GM12892 (cell line): ENCODE measurements at regions not wholly inside any gene's neighbourhood (a gene's known extent, or its start where the extent isn't known, plus 50 kb on each side); places are given as distances from the start of the nearest gene placed in this dataset.

Experiments used
- POLR2A ChIP-seq: IDR thresholded peaks from 2 replicates; pipeline ENCODE4 v1.6.1; 2011; ENCODE audit warnings: low read depth, low read length, control low read depth
- POLR2AphosphoS5 ChIP-seq: IDR thresholded peaks from 2 replicates; pipeline ENCODE4 v1.6.1; 2011; ENCODE audit warnings: low read depth, low read length, control low read depth
- TAF1 ChIP-seq: IDR thresholded peaks from 2 replicates; pipeline ENCODE4 v1.6.1; 2011; ENCODE audit warnings: low read depth, mild to moderate bottlenecking, control low read depth, low read length, borderline replicate concordance

GRCh38 chr10:130728531-130729215 is 582.8 kb downstream of the TCERG1L start:
- TF ChIP-seq POLR2AphosphoS5 (no peak), POLR2A (no peak), TAF1 (no peak)
